HEK293T (cell line): ENCODE measurements at regions not wholly inside any gene's neighbourhood (a gene's known extent, or its start where the extent isn't known, plus 50 kb on each side); places are given as distances from the start of the nearest gene placed in this dataset.

Experiments used
- CTCF ChIA-PET: fragments of 350-600 bp; formaldehyde crosslinking; extraction: SDS; loops from one replicate; lab custom pipeline; 2021; ENCODE audit warnings: antibody characterized with exemption, inconsistent platforms; lab: Yijun Ruan, JAX
- POLR2A ChIA-PET: fragments of 350-600 bp; formaldehyde crosslinking; extraction: SDS; loops from one replicate; lab custom pipeline; 2020; ENCODE audit warnings: antibody characterized with exemption, inconsistent platforms; lab: Yijun Ruan, JAX
- DNase-seq: peaks from one replicate; pipeline ENCODE4 v3.0.0; 2012; ENCODE audit warnings: mixed read lengths; ENCODE audit errors: extremely low spot score
- ARNT ChIP-seq: fragments of 450-650 bp; IDR thresholded peaks from 2 replicates; pipeline ENCODE4 v1.6.1; 2017; ENCODE audit warnings: mild to moderate bottlenecking
- BHLHE40 ChIP-seq: fragments of 450-650 bp; IDR thresholded peaks from 2 replicates; pipeline ENCODE4 v1.6.1; 2016; ENCODE audit warnings: mild to moderate bottlenecking, moderate library complexity, borderline replicate concordance
- CTBP1 ChIP-seq: fragments of 450-650 bp; IDR thresholded peaks from 2 replicates; pipeline ENCODE4 v1.6.1; 2016; ENCODE audit warnings: borderline replicate concordance
- ELF4 ChIP-seq: fragments of 450-650 bp; IDR thresholded peaks from 2 replicates; pipeline ENCODE4 v1.6.1; 2017; ENCODE audit warnings: antibody characterized with exemption
- FOXA1 ChIP-seq: fragments of 450-650 bp; IDR thresholded peaks from 2 replicates; pipeline ENCODE4 v1.6.1; 2016; ENCODE audit warnings: mild to moderate bottlenecking
- FOXK2 ChIP-seq: fragments of 450-650 bp; IDR thresholded peaks from 2 replicates; pipeline ENCODE4 v1.6.1; 2016; ENCODE audit warnings: mild to moderate bottlenecking
- FOXM1 ChIP-seq: fragments of 450-650 bp; IDR thresholded peaks from 2 replicates; pipeline ENCODE4 v1.6.1; 2017; ENCODE audit warnings: mild to moderate bottlenecking, borderline replicate concordance
- HDGF ChIP-seq: fragments of 450-650 bp; IDR thresholded peaks from 2 replicates; pipeline ENCODE4 v1.6.1; 2017; ENCODE audit warnings: antibody characterized with exemption, borderline replicate concordance
- L3MBTL2 ChIP-seq: fragments of 450-650 bp; conservative IDR thresholded peaks from 2 replicates; pipeline ENCODE4 v1.6.1; 2016; ENCODE audit warnings: mild to moderate bottlenecking
- LEF1 ChIP-seq: fragments of 450-650 bp; IDR thresholded peaks from 2 replicates; pipeline ENCODE4 v1.6.1; 2017; ENCODE audit warnings: mild to moderate bottlenecking, borderline replicate concordance
- NFRKB ChIP-seq: fragments of 450-650 bp; IDR thresholded peaks from 2 replicates; pipeline ENCODE4 v1.6.1; 2016; ENCODE audit warnings: mild to moderate bottlenecking, moderate library complexity
- PKNOX1 ChIP-seq: fragments of 450-650 bp; IDR thresholded peaks from 2 replicates; pipeline ENCODE4 v1.6.1; 2016
- SP1 ChIP-seq: fragments of 450-650 bp; IDR thresholded peaks from 2 replicates; pipeline ENCODE4 v1.6.1; 2017
- SUZ12 ChIP-seq: fragments of 450-650 bp; IDR thresholded peaks from 2 replicates; pipeline ENCODE4 v1.6.1; 2016; ENCODE audit warnings: mild to moderate bottlenecking
- TARDBP ChIP-seq: fragments of 450-650 bp; IDR thresholded peaks from 2 replicates; pipeline ENCODE4 v1.6.1; 2016
- ZNF384 ChIP-seq: fragments of 450-650 bp; IDR thresholded peaks from 2 replicates; pipeline ENCODE4 v1.6.1; 2016

DNA sequence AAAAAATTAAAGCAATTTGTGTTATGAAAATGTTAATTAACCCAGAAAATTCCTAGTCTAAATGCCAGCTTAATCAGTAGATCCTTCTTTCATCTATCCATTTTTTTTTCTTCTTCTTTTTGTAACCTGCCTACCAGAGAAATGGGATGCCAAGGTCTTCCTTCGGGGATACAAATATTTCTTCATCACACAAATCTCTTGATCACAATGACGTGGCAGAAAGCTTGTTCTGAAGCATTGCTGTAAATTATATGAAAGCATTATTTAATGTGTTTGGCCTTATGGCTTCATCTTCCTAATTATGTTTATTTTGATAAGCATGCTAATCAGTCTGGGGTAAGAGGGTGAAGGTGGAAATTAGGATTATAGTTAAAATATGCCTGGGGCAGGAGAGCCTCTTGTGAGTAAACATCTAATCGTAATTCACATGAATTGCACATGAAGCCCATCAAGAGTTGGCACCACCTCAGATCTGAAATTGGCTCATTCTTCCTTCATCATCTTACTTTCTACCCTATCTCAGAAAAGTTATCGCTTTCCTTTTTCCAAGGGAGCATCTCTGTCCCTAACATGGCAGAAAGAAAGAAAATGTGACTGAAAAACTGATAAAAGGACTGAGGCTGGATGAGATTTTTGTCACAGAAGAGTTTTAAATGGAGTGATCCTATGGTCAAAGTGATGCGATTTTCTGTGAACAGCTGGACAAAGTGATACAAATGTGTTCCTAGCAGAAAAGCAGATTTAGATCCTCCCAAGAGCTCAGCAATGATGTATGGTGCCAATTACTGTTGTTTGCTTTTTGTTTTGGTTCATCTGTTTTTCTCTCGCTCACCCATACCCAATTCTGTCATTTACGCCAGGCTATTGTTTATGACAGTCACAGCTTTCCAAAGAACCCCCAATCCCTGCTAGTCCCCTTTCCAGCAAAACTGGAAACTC lies 76.9 kb upstream of the PMAIP1 start:
- ChIA-PET CTCF (interaction anchor here (0.5 to 2.9 kb wide), 32 partner anchors 9 to 550 kb away, joined by 3 to 35 read pairs (median 4); partner anchors contain the start of genes CCBE1 and RAX), POLR2A (interaction anchor here (1.0 kb wide), 2 partner anchors 40 to 77 kb away, joined by 3 to 4 read pairs; partner anchors contain the start of gene PMAIP1)
- TF ChIP-seq FOXA1 (no peak), TARDBP (no peak), NFRKB (no peak), BHLHE40 (no peak), ARNT (no peak), HDGF (no peak), ZNF384 (no peak), ELF4 (no peak)
- DNase-seq, result no peak

GRCh38 chr18:59821983-59822382 lies 77.8 kb upstream of the PMAIP1 start:
- ChIA-PET POLR2A (no interaction called here), CTCF (interaction anchor here (1.0 to 2.9 kb wide), 6 partner anchors 13 to 419 kb away, joined by 3 to 35 read pairs (median 7); no protein-coding TSS in a partner anchor)
- TF ChIP-seq TARDBP (no peak), FOXA1 (no peak), HDGF (no peak), SUZ12 (no peak), ARNT (no peak), ELF4 (no peak), LEF1 (no peak), SP1 (no peak), FOXM1 (no peak), ZNF384 (no peak), NFRKB (no peak), CTBP1 (no peak), BHLHE40 (no peak), L3MBTL2 (no peak), FOXK2 (no peak), PKNOX1 (no peak)
- no peak for DNase-seq

- DNase-seq, result no peak
- no peak for TF ChIP-seq ARNT
- TF ChIP-seq SP1, result no peak
- TF ChIP-seq CTBP1, result no peak
- TF ChIP-seq PKNOX1, result no peak
- no peak for TF ChIP-seq NFRKB
- no peak for TF ChIP-seq HDGF
- TF ChIP-seq L3MBTL2, result no peak
- no peak for TF ChIP-seq ELF4
- TF ChIP-seq ZNF384, result no peak
- TF ChIP-seq TARDBP, result no peak
- TF ChIP-seq FOXM1, result no peak
- TF ChIP-seq LEF1, result no peak
- no peak for TF ChIP-seq FOXA1
- TF ChIP-seq SUZ12, result no peak
- TF ChIP-seq FOXK2, result no peak
- no peak for TF ChIP-seq BHLHE40
- ChIA-PET CTCF (no interaction called here), POLR2A (no interaction called here)
These were observed 79.1 kb upstream of the PMAIP1 start for GRCh38 chr18:59820663-59821062.

DNA sequence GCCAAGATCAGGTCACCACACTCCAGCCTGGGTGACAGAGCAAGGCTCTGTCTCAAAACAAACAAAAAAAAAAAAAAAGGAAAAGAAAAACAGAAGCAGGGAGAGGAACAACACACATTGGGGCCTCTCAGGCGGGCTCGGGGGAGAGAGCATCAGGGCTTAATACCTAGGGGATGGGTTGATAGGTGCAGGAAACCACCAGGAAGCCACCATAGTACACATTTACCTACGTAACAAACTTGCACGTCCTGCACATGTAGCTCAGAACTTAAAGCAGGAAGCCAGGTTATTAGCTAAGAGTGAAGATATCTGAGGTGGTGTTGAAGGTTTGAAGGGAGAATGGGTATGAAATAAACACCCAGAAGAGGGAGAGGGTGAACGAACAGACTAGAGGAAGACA lies 81.0 kb upstream of the PMAIP1 start:
- CTCF ChIA-PET, result interaction anchor here (0.6 kb wide), 1 partner anchor 510 kb away, joined by 3 read pairs; no protein-coding TSS in a partner anchor
- TF ChIP-seq NFRKB, result no peak
- no peak for TF ChIP-seq SUZ12
- no peak for TF ChIP-seq FOXM1
- TF ChIP-seq PKNOX1, result no peak
- no peak for TF ChIP-seq ARNT
- no peak for TF ChIP-seq LEF1
- TF ChIP-seq SP1, result no peak
- no peak for TF ChIP-seq HDGF
- no peak for TF ChIP-seq TARDBP
- no peak for TF ChIP-seq FOXK2
- TF ChIP-seq ZNF384, result no peak
- no peak for TF ChIP-seq L3MBTL2
- no peak for TF ChIP-seq CTBP1
- no peak for TF ChIP-seq FOXA1
- no peak for TF ChIP-seq ELF4
- TF ChIP-seq BHLHE40, result no peak
- POLR2A ChIA-PET, result no interaction called here
- no peak for DNase-seq

DNA sequence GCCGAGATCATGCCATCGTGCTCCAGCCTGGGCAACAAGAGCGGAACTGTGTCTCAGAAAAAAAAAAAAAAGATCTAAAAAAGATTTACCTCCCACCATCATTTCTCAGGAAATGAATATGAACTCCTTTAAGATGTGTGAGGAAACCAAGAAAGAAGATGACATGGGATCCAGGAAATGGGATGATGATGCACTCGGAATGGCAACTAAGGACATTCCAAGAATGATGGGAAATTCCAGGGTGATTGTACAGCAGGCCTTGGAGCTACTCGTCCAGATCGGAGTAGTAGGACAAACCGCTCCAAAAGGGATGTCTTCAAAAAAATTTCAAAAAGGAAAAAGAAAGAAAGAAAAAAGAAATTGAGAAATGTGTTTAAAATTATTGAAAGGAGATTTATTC lies 84.9 kb upstream of the PMAIP1 start:
- CTCF ChIA-PET, result no interaction called here
- no peak for DNase-seq
- POLR2A ChIA-PET, result no interaction called here
- TF ChIP-seq LEF1 (no peak), CTBP1 (no peak), L3MBTL2 (no peak), HDGF (no peak), NFRKB (no peak)

DNA sequence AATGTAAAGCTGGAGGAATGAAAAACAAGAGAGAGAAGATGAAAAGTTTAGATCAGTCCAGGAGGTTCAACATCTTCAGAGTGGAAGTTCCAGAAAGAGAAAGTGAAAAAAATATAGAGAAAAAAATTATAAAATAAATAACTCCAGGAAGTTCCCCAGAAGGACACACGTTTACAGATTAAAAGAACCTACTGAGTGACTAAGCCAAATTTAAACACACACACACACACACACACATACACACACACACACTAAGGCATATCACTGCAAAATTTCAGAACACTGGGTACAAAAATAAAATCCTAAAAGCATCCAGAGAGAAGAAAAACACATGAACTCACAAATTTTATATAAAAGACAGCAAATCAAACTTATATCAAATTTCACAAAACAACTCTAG lies 85.9 kb upstream of the PMAIP1 start:
- TF ChIP-seq FOXA1, result no peak
- no peak for TF ChIP-seq TARDBP
- TF ChIP-seq ARNT, result no peak
- TF ChIP-seq NFRKB, result no peak
- TF ChIP-seq SUZ12, result no peak
- TF ChIP-seq ZNF384, result no peak
- TF ChIP-seq L3MBTL2, result no peak
- TF ChIP-seq LEF1, result no peak
- no peak for TF ChIP-seq BHLHE40
- no peak for TF ChIP-seq HDGF
- no peak for TF ChIP-seq FOXM1
- no peak for TF ChIP-seq SP1
- TF ChIP-seq PKNOX1, result no peak
- ChIA-PET POLR2A (no interaction called here), CTCF (interaction anchor here (0.9 kb wide), 1 partner anchor 10 kb away, joined by 3 read pairs; no protein-coding TSS in a partner anchor)
- DNase-seq, result no peak
